NCI-H748 treated with DMSO at 0.1 percent for 48 hours (cell line): ENCODE measurements at regions not wholly inside any gene's neighbourhood (a gene's known extent, or its start where the extent isn't known, plus 50 kb on each side); places are given as distances from the start of the nearest gene placed in this dataset.

ENCODE experiments used
- DNase-seq: peaks from one replicate; lab custom pipeline; 2025; lab: John Stamatoyannopoulos, UW

DNA sequence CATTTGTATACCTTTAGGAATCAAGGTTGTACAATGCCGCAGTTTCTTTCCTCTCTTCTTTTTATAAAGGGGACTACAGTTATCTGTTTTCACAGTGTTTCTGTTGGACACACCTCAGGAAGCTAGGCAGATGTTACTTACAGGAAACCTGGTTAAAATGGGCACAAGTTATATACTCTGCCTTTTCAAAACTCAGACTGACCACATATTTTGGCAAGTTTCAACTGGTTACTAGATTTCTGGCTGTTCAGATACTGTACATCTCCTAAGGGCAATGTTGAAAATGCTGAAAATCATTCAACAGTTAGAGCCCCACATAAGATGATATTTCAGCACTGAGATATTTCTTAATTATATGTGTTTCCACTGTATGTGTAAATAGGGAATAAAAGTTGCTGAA is 92.5 kb upstream of the SLC35B3 start:
- DNase-seq = no peak

- no peak for DNase-seq
Observed at GRCh38 chr6:8526624-8527023, 91.3 kb upstream of the SLC35B3 start.

DNA sequence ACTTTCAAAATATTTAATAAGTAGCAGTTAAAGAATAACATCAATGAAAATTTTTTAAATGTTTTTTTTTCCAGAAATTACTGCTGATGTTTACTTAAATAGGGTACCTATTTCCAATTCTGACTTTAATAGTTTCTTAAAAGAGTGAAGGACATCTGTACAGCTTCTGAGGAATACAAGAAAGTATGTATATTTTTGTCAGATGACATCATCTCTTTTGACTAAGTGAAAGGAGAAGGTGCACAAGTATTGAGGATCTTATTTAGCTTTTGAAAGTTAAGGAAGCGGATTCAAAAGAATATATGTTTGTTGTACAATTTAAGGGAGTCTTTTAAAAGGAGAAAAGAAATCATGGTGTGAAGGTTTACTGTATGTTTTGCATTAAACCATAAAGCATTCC is 90.0 kb upstream of the SLC35B3 start:
- DNase-seq = no peak

DNA sequence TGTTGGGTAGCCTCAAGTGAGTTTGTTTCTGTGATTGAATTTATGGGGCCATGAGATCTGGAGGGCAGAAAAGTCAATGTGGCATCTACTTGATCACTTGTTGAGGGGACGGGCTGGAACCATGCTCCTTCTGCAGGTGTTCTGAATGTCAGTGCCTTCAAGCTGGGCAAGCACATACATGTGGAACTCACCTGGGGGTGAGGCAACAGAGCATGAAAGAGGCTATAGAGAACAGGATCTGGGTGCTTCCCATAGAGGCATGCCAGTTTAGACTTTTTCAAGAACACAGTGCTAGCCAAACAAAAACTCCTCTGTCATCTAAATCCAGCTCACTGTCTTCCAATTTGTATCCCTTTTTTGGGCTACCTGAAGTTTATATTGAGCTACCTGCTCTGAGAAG is 77.8 kb upstream of the SLC35B3 start:
- DNase-seq = no peak

DNA sequence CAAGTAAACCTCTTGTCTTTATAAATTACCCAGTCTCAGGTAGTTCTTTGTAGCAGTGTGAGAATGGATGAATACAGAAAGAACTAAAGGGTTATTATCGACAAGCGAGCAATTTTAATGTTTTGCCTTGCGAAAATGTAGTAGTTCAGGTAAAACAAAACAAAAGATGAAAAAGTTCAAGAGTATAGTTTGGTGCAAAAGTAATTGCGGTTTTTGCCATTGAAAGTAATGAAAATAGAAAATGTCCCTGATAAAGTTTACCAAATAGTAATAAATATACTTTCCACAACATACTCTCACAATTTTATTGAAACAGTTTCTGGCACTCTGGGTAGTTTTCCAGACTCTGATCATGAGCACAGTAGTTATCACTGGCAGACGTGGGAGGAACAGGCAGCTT is 71.9 kb upstream of the SLC35B3 start:
- no peak for DNase-seq

GRCh38 chr6:8506126-8506525 is 70.8 kb upstream of the SLC35B3 start:
- no peak for DNase-seq

DNA sequence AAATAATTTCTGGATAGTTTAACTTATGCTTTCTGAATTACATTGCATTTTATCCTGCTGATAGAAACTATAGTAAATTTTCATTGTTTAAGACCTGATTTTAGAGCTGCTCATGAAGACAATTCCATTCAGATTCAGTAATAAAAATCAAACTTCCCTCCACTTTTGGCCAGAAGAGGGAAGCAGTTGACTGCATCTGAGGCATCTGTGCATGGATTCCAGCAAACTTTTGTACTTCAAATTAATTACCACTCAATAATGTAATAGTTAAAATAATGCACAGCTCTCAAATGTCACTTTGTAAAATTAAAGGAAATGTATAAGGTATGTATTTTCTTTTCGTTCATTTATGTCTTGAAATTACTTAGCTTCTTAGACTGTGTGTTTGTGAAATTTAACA is 64.2 kb upstream of the SLC35B3 start:
- peak; percentile 23 for DNase-seq

DNA sequence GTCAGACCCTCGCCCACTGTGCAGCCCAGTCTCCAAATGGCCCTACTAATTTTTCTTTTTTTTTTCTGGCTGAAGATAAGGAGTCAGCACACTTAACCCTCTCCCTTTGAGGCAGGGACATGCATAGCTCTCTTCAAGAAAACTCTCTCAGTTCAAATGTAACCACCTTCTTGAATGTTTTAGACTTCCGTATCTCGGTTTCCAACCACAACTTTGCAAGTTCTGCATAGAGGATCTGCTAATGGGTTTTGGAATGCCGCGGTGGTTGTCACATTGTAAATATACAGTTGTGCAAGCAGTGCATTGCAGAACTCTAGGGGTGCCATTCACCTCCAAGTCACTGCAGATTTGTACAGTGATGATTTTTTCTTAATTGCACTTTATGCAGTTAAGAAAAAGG is 59.4 kb upstream of the SLC35B3 start:
- no peak for DNase-seq

- DNase-seq = no peak
Observed at GRCh38 chr6:8492536-8493133, 57.3 kb upstream of the SLC35B3 start.
